Colonic mucosa (tissue), 4 donors: ENCODE measurements at regions not wholly inside any gene's neighbourhood (a gene's known extent, or its start where the extent isn't known, plus 50 kb on each side); places are given as distances from the start of the nearest gene placed in this dataset.

Experiments used
- DNase-seq: peaks from one replicate; pipeline ENCODE4 v3.0.0-alpha.2; 2020
- H3K27ac ChIP-seq: fragments of 200-600 bp; one replicate; pipeline ENCODE4 v1.8.0; 2021
- H3K27me3 ChIP-seq: fragments of 200-600 bp; one replicate; pipeline ENCODE4 v1.8.0; 2021
- H3K36me3 ChIP-seq: fragments of 200-600 bp; one replicate; pipeline ENCODE4 v1.8.0; 2021
- H3K4me1 ChIP-seq: fragments of 200-600 bp; one replicate; pipeline ENCODE4 v1.8.0; 2021; ENCODE audit warnings: mild to moderate bottlenecking
- H3K4me3 ChIP-seq: fragments of 200-600 bp; one replicate; pipeline ENCODE4 v1.8.0; 2021
- H3K9ac ChIP-seq, 2 donors: one replicate each; pipeline ENCODE4 v1.7.0; 2013; ENCODE audit warnings: control low read depth in 2 of 2, low read depth in 2 of 2, low read length in 2 of 2
- H3K9me3 ChIP-seq: fragments of 200-600 bp; one replicate; pipeline ENCODE4 v1.8.0; 2021
- CTCF ChIP-seq: fragments of 200-600 bp; IDR thresholded peaks from one replicate; pipeline ENCODE4 v1.8.0; 2022; ENCODE audit warnings: antibody characterized with exemption, mild to moderate bottlenecking
- intact Hi-C: fragments of 100-400 bp; cut with DNase I; formaldehyde crosslinking; loops from one replicate; pipeline ENCODE4 v1.14.1; 2022
- donor health status: healthy.
- donor health status: DM: no; HTN: no; CAD: no.
- donor health status: DM: no; HTN: no; CAD: no.

GRCh38 chr7:47087866-47088265, 494.0 kb downstream of the TNS3 start:
- intact Hi-C loops = loop anchor here (2.0 kb wide), 2 partner anchors 1163 to 1171 kb away; no protein-coding TSS in a partner anchor
- no peaks in the 10 kb centered on the region for H3K36me3 ChIP-seq
- H3K27ac ChIP-seq = no peak overlapping the region
- H3K9ac ChIP-seq = no peak overlapping the region
- H3K4me3 ChIP-seq = no peak overlapping the region
- no peak for DNase-seq
- TF ChIP-seq CTCF = no peak
- H3K9me3 ChIP-seq = no peaks in the 10 kb centered on the region
- no peaks in the 10 kb centered on the region for H3K27me3 ChIP-seq
- no peaks in the 10 kb centered on the region for H3K4me1 ChIP-seq

- no peak for DNase-seq
- Histone ChIP-seq H3K36me3 (no peaks in the 10 kb centered on the region), H3K4me1 (no peaks in the 10 kb centered on the region), H3K27ac (no peak overlapping the region), H3K4me3 (no peak overlapping the region), H3K9me3 (no peaks in the 10 kb centered on the region), H3K27me3 (no peaks in the 10 kb centered on the region), H3K9ac (no peak overlapping the region)
- TF ChIP-seq CTCF = no peak
- intact Hi-C loops = no loop called here
These were observed 496.2 kb downstream of the TNS3 start for GRCh38 chr7:47085491-47086275.

- intact Hi-C loops = no loop called here
- H3K9me3 ChIP-seq = no peaks in the 10 kb centered on the region
- H3K27ac ChIP-seq = no peak overlapping the region
- no peak overlapping the region for H3K4me3 ChIP-seq
- no peaks in the 10 kb centered on the region for H3K36me3 ChIP-seq
- H3K27me3 ChIP-seq = no peaks in the 10 kb centered on the region
- no peak overlapping the region for H3K9ac ChIP-seq
- DNase-seq = no peak
- H3K4me1 ChIP-seq = no peaks in the 10 kb centered on the region
- TF ChIP-seq CTCF = no peak
These were observed 498.2 kb downstream of the TNS3 start for GRCh38 chr7:47083476-47084250.

GRCh38 chr7:47080816-47081215, 501.1 kb downstream of the TNS3 start:
- H3K27ac ChIP-seq = no peak overlapping the region
- no peak for TF ChIP-seq CTCF
- no peak for DNase-seq
- intact Hi-C loops = no loop called here
- no peaks in the 10 kb centered on the region for H3K27me3 ChIP-seq
- H3K4me1 ChIP-seq = no peaks in the 10 kb centered on the region
- H3K9ac ChIP-seq = no peak overlapping the region
- no peak overlapping the region for H3K4me3 ChIP-seq
- no peaks in the 10 kb centered on the region for H3K9me3 ChIP-seq
- no peaks in the 10 kb centered on the region for H3K36me3 ChIP-seq

GRCh38 chr7:47078241-47078640, 503.7 kb downstream of the TNS3 start:
- DNase-seq = no peak
- H3K27me3 ChIP-seq = no peaks in the 10 kb centered on the region
- TF ChIP-seq CTCF = no peak

More at GRCh38 chr7:47078241-47078640, 503.7 kb downstream of the TNS3 start:
- Histone ChIP-seq H3K4me3 (no peak overlapping the region), H3K4me1 (no peaks in the 10 kb centered on the region), H3K9me3 (no peaks in the 10 kb centered on the region), H3K27ac (no peak overlapping the region), H3K9ac (no peak overlapping the region), H3K36me3 (no peaks in the 10 kb centered on the region)
- intact Hi-C loops = no loop called here
